A673 (cell line): ENCODE measurements at regions not wholly inside any gene's neighbourhood (a gene's known extent, or its start where the extent isn't known, plus 50 kb on each side); places are given as distances from the start of the nearest gene placed in this dataset.

Experiments used
- EZH2 ChIP-seq: fragments of 200-600 bp; sonication (generic); IDR thresholded peaks from 2 replicates; pipeline ENCODE4 v1.6.1; 2017; ENCODE audit warnings: borderline replicate concordance, low read depth, mild to moderate bottlenecking, mixed read lengths, antibody characterized with exemption, low read length; ENCODE audit not compliant: poor library complexity, severe bottlenecking
- TF ChIP-seq, protein P1 (sequence below): fragments of 300-800, 200-600 bp; sonication (generic); conservative IDR thresholded peaks from 2 replicates; pipeline ENCODE4 v1.5.1; 2017; ENCODE audit warnings: low read depth, mild to moderate bottlenecking, antibody characterized with exemption, low read length, moderate library complexity, mixed read lengths

DNA sequence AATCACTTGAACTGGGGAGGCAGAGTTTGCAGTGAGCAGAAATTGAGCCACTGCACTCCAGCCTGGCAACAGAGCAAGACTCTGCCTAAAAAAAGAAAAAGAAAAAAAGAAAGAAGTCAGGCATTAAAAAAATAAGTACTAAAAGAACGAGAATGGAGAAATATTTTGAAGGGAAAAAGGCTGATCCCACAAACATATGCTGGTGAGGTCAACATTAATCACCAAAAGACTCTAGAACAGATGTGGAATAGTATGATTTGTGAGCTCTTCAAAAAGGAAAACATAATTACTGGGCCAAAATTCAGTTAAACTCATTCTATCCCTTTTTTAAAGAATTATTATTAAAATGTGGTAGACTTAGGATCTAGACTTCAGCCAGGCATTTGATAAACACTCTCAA lies 61.2 kb upstream of the NRSN1 start:
- TF ChIP-seq, protein P1, sequence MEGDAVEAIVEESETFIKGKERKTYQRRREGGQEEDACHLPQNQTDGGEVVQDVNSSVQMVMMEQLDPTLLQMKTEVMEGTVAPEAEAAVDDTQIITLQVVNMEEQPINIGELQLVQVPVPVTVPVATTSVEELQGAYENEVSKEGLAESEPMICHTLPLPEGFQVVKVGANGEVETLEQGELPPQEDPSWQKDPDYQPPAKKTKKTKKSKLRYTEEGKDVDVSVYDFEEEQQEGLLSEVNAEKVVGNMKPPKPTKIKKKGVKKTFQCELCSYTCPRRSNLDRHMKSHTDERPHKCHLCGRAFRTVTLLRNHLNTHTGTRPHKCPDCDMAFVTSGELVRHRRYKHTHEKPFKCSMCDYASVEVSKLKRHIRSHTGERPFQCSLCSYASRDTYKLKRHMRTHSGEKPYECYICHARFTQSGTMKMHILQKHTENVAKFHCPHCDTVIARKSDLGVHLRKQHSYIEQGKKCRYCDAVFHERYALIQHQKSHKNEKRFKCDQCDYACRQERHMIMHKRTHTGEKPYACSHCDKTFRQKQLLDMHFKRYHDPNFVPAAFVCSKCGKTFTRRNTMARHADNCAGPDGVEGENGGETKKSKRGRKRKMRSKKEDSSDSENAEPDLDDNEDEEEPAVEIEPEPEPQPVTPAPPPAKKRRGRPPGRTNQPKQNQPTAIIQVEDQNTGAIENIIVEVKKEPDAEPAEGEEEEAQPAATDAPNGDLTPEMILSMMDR = no peak
- TF ChIP-seq EZH2 = no peak
